ENCODE measurements at regions not wholly inside any gene's neighbourhood (a gene's known extent, or its start where the extent isn't known, plus 50 kb on each side); places are given as distances from the start of the nearest gene placed in this dataset.

DNA sequence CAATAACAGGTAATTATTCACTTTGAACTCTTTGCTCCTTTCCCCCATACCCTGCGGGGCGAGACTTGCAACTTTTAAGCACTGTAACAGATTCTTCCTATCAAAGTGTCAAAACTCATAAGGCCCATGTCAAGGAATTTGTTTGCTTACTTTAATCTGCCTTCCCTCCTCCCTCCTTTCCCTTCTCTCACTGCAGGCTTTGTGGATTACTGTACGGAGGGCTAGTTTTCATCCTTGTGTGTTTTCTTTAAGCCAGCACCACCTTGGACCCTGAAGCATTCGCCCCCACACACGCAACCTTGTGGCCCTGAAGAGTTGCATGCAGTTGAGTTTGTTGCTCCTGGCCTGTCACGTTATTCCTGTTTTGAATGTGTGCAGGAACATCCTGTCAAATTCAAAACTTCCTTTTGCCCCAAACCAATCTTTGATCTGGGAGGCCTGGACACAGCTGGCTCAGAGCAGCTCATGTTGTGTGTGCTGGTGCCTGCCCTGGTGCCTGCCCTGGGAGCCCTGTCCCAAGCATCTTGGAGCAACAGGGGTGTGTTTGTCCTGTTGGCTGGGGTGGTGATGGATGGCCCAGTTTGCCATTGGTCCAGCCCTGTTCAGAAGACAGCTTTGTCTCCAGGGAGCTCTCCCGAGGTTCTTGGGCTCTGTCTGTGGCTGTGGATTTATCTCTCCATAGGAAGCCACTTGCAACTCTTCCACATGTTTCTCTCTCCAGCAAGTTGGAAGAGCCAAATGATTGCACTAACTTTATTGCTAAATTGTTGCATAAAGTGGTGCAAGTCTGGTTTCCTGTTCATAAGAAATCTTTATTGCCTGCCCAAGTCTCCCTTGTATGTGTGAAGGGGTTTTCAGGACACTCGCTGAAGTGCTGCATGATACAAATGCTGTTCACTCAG, 199.6 kb downstream of the VAPA start:
- TF ChIP-seq, protein P1, sequence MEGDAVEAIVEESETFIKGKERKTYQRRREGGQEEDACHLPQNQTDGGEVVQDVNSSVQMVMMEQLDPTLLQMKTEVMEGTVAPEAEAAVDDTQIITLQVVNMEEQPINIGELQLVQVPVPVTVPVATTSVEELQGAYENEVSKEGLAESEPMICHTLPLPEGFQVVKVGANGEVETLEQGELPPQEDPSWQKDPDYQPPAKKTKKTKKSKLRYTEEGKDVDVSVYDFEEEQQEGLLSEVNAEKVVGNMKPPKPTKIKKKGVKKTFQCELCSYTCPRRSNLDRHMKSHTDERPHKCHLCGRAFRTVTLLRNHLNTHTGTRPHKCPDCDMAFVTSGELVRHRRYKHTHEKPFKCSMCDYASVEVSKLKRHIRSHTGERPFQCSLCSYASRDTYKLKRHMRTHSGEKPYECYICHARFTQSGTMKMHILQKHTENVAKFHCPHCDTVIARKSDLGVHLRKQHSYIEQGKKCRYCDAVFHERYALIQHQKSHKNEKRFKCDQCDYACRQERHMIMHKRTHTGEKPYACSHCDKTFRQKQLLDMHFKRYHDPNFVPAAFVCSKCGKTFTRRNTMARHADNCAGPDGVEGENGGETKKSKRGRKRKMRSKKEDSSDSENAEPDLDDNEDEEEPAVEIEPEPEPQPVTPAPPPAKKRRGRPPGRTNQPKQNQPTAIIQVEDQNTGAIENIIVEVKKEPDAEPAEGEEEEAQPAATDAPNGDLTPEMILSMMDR (IDR thresholded peaks at IDR 0.05): no peak
- no peak for DNase-seq (ENCODE audit: low spot score)
- H3K27me3 Mint-ChIP-seq (ENCODE audit: low read depth): no peaks in the 10 kb centered on the region
- H3K27ac Mint-ChIP-seq (ENCODE audit: unreplicated experiment): no peak overlapping the region
- H3K4me3 Mint-ChIP-seq (ENCODE audit: unreplicated experiment): no peak overlapping the region
- no peaks in the 10 kb centered on the region for H3K9me3 Mint-ChIP-seq (ENCODE audit: low read depth)
- no peaks in the 10 kb centered on the region for H3K36me3 Mint-ChIP-seq (ENCODE audit: low read depth)
- H3K4me1 Mint-ChIP-seq (ENCODE audit: low read depth): no peaks in the 10 kb centered on the region

DNA sequence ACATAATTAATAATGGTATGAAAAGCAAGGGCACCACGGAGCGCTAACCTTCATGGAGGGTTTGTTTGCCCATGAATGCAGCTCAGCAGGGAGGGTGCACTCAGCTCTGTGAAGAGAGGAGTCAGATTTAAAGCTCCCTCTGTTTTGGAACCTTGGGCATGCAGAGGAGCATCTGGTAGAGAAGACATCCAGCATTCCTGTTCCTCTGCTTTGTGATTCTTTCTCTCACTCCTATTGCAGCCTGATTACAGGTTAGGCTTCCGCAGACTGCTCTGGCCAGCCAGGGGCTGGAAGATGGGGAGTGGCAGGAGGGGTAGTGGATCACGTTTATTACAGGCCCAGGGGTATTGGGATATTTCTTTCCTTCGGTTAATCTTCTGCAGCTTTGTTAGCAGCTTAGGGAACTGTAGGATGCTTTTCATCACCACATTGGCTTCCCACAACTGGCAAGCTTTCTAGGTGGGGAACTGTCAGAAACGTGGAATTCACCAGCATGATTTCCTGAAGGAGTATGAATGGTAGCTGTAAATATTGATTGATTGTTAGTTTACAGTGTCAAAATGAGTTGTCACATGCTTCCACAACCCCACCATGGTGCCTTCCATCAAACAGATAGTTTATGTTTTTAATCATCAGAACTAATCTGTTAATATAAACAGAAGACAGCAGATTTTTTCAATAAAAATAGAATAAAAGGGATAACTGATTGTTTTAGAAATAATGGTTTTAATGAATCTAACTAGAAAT, 201.1 kb downstream of the VAPA start:
- DNase-seq (ENCODE audit: low spot score): no peak

DNA sequence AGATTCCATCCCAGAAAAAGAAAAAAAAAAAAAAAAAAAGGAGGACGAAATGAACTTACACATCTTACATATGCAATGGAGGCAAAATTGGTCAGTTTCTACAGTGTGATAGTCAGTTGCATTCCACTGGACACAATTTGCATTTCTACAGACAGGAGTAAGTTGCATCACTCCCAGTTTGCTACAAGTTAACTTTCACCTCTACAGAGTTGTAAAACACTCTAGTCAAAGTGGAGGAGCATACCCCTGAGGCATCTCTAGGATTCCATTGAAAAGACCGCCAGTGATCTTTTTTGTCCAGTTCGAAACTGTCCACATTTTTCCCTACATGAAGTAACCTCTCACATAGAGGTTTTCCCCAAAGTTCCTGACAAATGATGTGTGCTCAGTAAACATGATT, 202.8 kb downstream of the VAPA start:
- no peak for DNase-seq (ENCODE audit: low spot score)
- TF ChIP-seq, protein P1 (IDR thresholded peaks at IDR 0.05): no peak
- Mint-ChIP-seq H3K27me3 (ENCODE audit: low read depth) (no peaks in the 10 kb centered on the region), H3K4me3 (ENCODE audit: unreplicated experiment) (no peak overlapping the region), H3K36me3 (ENCODE audit: low read depth) (no peaks in the 10 kb centered on the region), H3K27ac (ENCODE audit: unreplicated experiment) (no peak overlapping the region), H3K9me3 (ENCODE audit: low read depth) (peaks cover 5% of the 10 kb centered on the region), H3K4me1 (ENCODE audit: low read depth) (peaks cover 15% of the 10 kb centered on the region)

More for the DNA sequence above, 201.1 kb downstream of the VAPA start:
- no peak overlapping the region for H3K27ac Mint-ChIP-seq (ENCODE audit: unreplicated experiment)
- H3K36me3 Mint-ChIP-seq (ENCODE audit: low read depth): no peaks in the 10 kb centered on the region
- peaks cover 5% of the 10 kb centered on the region for H3K9me3 Mint-ChIP-seq (ENCODE audit: low read depth)
- H3K27me3 Mint-ChIP-seq (ENCODE audit: low read depth): no peaks in the 10 kb centered on the region
- H3K4me3 Mint-ChIP-seq (ENCODE audit: unreplicated experiment): no peak overlapping the region
- TF ChIP-seq, protein P1 (IDR thresholded peaks at IDR 0.05): no peak
- peaks cover under 1% of the 10 kb centered on the region for H3K4me1 Mint-ChIP-seq (ENCODE audit: low read depth)

DNA sequence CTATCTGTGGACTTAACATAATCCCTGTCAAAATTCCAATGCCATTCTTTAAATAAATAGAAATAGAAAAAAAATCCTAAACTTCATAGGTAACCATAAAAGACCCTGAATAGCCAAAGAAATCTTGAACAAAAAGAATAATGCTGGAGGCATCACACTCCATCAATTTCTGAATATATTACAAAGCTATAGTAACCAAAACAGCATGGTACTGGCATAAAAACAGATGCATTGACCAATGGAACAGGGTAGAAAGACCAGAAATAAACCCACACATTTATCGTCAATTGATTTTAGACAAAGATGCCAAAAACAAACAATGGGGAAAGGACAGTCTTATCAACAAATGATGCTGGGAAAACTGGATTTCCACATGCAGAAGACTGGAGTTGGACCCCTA, 205.7 kb downstream of the VAPA start:
- peaks cover 5% of the 10 kb centered on the region for H3K9me3 Mint-ChIP-seq (ENCODE audit: low read depth)
- no peak for DNase-seq (ENCODE audit: low spot score)
- no peak overlapping the region for H3K4me3 Mint-ChIP-seq (ENCODE audit: unreplicated experiment)
- H3K27me3 Mint-ChIP-seq (ENCODE audit: low read depth): no peaks in the 10 kb centered on the region
- peaks cover 37% of the 10 kb centered on the region for H3K4me1 Mint-ChIP-seq (ENCODE audit: low read depth)
- H3K27ac Mint-ChIP-seq (ENCODE audit: unreplicated experiment): no peak overlapping the region
- H3K36me3 Mint-ChIP-seq (ENCODE audit: low read depth): no peaks in the 10 kb centered on the region
- TF ChIP-seq, protein P1 (IDR thresholded peaks at IDR 0.05): no peak

DNA sequence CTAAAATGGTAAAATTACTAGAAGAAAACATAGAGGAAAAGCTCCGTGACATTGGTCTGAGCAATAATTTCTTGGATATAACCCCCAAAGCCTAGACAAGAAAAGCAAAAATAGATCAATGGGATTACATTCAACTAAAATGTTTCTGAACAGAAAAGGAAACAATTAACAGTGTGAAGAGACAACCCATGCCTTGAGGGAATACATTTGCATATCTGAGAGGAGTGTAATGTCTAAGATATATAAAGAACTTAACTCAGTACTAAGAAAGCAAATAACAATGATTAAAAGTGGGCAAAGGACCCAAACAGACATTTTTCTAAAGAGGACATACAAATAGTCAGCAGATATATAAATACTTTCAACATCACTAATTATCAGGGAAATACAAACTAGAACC, 206.2 kb downstream of the VAPA start:
- Mint-ChIP-seq H3K4me3 (ENCODE audit: unreplicated experiment) (no peak overlapping the region), H3K4me1 (ENCODE audit: low read depth) (peaks cover 42% of the 10 kb centered on the region), H3K27me3 (ENCODE audit: low read depth) (no peaks in the 10 kb centered on the region), H3K9me3 (ENCODE audit: low read depth) (peaks cover 5% of the 10 kb centered on the region), H3K36me3 (ENCODE audit: low read depth) (no peaks in the 10 kb centered on the region), H3K27ac (ENCODE audit: unreplicated experiment) (no peak overlapping the region)
- TF ChIP-seq, protein P1 (IDR thresholded peaks at IDR 0.05): no peak
- DNase-seq (ENCODE audit: low spot score): no peak

All from chondrocyte (in vitro differentiated cells).